ENCODE measurements at regions not wholly inside any gene's neighbourhood (a gene's known extent, or its start where the extent isn't known, plus 50 kb on each side); places are given as distances from the start of the nearest gene placed in this dataset.

DNA sequence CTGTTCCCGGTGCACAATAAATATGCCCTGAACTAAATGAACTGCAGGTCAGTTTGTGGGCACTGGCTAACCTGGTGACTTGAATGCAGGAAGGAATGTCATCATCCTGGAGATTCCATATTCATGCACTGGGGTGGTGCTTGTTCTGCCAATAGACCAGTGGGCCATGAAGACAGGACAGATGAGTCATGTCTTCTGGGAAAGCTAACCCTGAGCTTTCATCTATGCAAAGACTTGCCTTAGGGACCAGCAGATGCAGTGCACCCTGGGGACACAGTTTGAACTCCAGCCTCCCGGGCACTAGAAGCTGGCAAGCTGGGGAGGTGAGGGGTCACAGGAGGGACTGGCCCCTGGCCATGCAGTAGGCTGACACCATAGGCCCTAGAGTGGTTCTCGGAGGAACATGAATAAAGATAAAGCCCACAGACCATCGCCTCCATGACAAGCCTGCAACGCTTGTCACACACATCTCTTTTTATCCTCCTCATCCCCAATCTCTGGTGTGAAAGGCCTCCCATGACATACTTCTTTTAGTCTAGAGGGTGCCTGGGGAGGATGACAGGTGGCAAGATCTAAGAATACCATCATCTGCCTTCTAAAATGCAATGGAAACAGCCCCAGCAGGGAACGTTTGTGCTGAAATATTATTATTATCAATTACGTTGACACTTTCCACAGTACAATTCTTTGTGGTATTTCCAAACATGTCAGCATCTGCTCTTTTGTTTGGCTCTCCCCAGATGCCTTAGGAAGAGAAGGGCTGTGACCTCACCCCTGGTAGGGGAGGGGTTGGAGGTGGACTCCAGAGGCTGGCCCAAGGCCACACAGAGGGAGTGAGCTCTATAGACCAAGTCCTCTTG lies 267.4 kb upstream of the RAB6C start:
- TF ChIP-seq, protein P1, sequence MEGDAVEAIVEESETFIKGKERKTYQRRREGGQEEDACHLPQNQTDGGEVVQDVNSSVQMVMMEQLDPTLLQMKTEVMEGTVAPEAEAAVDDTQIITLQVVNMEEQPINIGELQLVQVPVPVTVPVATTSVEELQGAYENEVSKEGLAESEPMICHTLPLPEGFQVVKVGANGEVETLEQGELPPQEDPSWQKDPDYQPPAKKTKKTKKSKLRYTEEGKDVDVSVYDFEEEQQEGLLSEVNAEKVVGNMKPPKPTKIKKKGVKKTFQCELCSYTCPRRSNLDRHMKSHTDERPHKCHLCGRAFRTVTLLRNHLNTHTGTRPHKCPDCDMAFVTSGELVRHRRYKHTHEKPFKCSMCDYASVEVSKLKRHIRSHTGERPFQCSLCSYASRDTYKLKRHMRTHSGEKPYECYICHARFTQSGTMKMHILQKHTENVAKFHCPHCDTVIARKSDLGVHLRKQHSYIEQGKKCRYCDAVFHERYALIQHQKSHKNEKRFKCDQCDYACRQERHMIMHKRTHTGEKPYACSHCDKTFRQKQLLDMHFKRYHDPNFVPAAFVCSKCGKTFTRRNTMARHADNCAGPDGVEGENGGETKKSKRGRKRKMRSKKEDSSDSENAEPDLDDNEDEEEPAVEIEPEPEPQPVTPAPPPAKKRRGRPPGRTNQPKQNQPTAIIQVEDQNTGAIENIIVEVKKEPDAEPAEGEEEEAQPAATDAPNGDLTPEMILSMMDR (IDR thresholded peaks at IDR 0.05) = no peak
- no peak for TF ChIP-seq EP300 (IDR thresholded peaks at IDR 0.05)
- TF ChIP-seq POLR2AphosphoS5 (IDR thresholded peaks at IDR 0.05) = no peak
- no peak for TF ChIP-seq POLR2A (IDR thresholded peaks at IDR 0.05)

Measured in gastroesophageal sphincter (tissue), 3 donors.